GM23338 (cell line): ENCODE measurements at regions not wholly inside any gene's neighbourhood (a gene's known extent, or its start where the extent isn't known, plus 50 kb on each side); places are given as distances from the start of the nearest gene placed in this dataset.

Experiments used
- ATAC-seq: fragments of 200-7000 bp; cut with Tn5 transposase; 3 replicates; pipeline ENCODE4 v1.9.1; 2020
- DNase-seq: peaks from one replicate; pipeline ENCODE4 v3.0.0-alpha.2; 2015; ENCODE audit warnings: low spot score
- H2AFZ ChIP-seq: fragments of 200-600 bp; sonication (generic); 2 replicates; pipeline ENCODE4 v1.8.0; 2016; ENCODE audit warnings: antibody characterized with exemption, mild to moderate bottlenecking, moderate library complexity
- H3F3A ChIP-seq: fragments of 200-600 bp; sonication (generic); replicated peaks from 2 replicates; pipeline ENCODE4 v1.8.0; 2017; ENCODE audit warnings: antibody characterized with exemption, mixed run types, low read depth
- H3K27ac ChIP-seq: fragments of 200-600 bp; sonication (generic); 2 replicates; pipeline ENCODE4 v1.6.1; 2016; ENCODE audit warnings: low read depth
- H3K27me3 ChIP-seq: fragments of 200-600 bp; sonication (generic); 2 replicates; pipeline ENCODE4 v1.8.0; 2016; ENCODE audit warnings: mild to moderate bottlenecking, mixed run types, moderate library complexity; ENCODE audit not compliant: insufficient read depth
- H3K36me3 ChIP-seq: fragments of 200-600 bp; sonication (generic); 2 replicates; pipeline ENCODE4 v1.8.0; 2016; ENCODE audit warnings: mild to moderate bottlenecking; ENCODE audit not compliant: insufficient read depth
- H3K4me1 ChIP-seq: fragments of 200-600 bp; sonication (generic); 2 replicates; pipeline ENCODE4 v1.8.0; 2016; ENCODE audit warnings: mild to moderate bottlenecking, moderate library complexity; ENCODE audit not compliant: insufficient read depth
- H3K4me2 ChIP-seq: fragments of 200-600 bp; sonication (generic); 2 replicates; pipeline ENCODE4 v1.7.1; 2017; ENCODE audit warnings: mixed run types
- H3K4me3 ChIP-seq: fragments of 200-600 bp; sonication (generic); 2 replicates; pipeline ENCODE4 v1.6.1; 2016; ENCODE audit warnings: mixed run types
- H3K79me2 ChIP-seq: fragments of 200-600 bp; sonication (generic); replicated peaks from 2 replicates; pipeline ENCODE4 v1.8.0; 2017; ENCODE audit warnings: mild to moderate bottlenecking; ENCODE audit not compliant: insufficient read depth
- H3K9me2 ChIP-seq: fragments of 200-600 bp; sonication (generic); 2 replicates; pipeline ENCODE4 v1.8.0; 2017; ENCODE audit not compliant: insufficient read depth
- H4K20me1 ChIP-seq: fragments of 200-600 bp; sonication (generic); replicated peaks from 2 replicates; pipeline ENCODE4 v1.8.0; 2017; ENCODE audit warnings: mild to moderate bottlenecking; ENCODE audit not compliant: insufficient read depth
- H3K27ac Mint-ChIP-seq: 2 replicates; pipeline ENCODE4 v1.8.0; 2020; ENCODE audit warnings: inconsistent platforms, mild to moderate bottlenecking, moderate library complexity, mixed read lengths
- H3K27me3 Mint-ChIP-seq: 3 replicates; pipeline ENCODE4 v1.8.0; 2022; ENCODE audit warnings: low read depth, mild to moderate bottlenecking, moderate library complexity, mixed read lengths, inconsistent platforms; ENCODE audit not compliant: insufficient read depth, poor library complexity
- H3K36me3 Mint-ChIP-seq: 3 replicates; pipeline ENCODE4 v1.8.0; 2021; ENCODE audit warnings: low read depth, mild to moderate bottlenecking, inconsistent platforms, moderate library complexity, mixed read lengths
- H3K4me1 Mint-ChIP-seq: 3 replicates; pipeline ENCODE4 v1.8.0; 2020; ENCODE audit warnings: mild to moderate bottlenecking, inconsistent platforms, mixed read lengths
- H3K4me3 Mint-ChIP-seq: 3 replicates; pipeline ENCODE4 v1.8.0; 2021; ENCODE audit warnings: moderate library complexity, mild to moderate bottlenecking, inconsistent platforms, mixed read lengths
- H3K9me3 Mint-ChIP-seq: 3 replicates; pipeline ENCODE4 v1.8.0; 2020; ENCODE audit warnings: moderate library complexity, mild to moderate bottlenecking, inconsistent platforms, mixed read lengths
- ETS1 ChIP-seq: IDR thresholded peaks from 2 replicates; pipeline ENCODE4 v1.6.1; 2016; ENCODE audit warnings: antibody characterized with exemption
- EZH2phosphoT487 ChIP-seq: fragments of 200-600 bp; sonication (generic); IDR thresholded peaks from one replicate; pipeline ENCODE4 v1.8.1; 2018; ENCODE audit warnings: antibody characterized with exemption; ENCODE audit not compliant: unreplicated experiment
- JUNB ChIP-seq: IDR thresholded peaks from one replicate; pipeline ENCODE4 v1.6.1; 2016; ENCODE audit warnings: antibody characterized with exemption; ENCODE audit not compliant: unreplicated experiment
- NANOG ChIP-seq: IDR thresholded peaks from 2 replicates; pipeline ENCODE4 v1.6.1; 2016; ENCODE audit warnings: antibody characterized with exemption, borderline replicate concordance
- ZNF114 ChIP-seq: fragments of 250-450 bp; sonication (Bioruptor Pico); IDR thresholded peaks from 2 replicates; pipeline ENCODE4 v1.5.0; 2020; ENCODE audit warnings: mild to moderate bottlenecking, moderate library complexity
- ZNF331 ChIP-seq: fragments of 250-450 bp; sonication (Bioruptor Pico); IDR thresholded peaks from 2 replicates; pipeline ENCODE4 v1.5.0; 2020; ENCODE audit warnings: low read depth, mild to moderate bottlenecking, moderate library complexity
- ZNF462 ChIP-seq: fragments of 250-450 bp; sonication (Bioruptor Pico); IDR thresholded peaks from 2 replicates; pipeline ENCODE4 v1.5.0; 2020; ENCODE audit warnings: mild to moderate bottlenecking, moderate library complexity

- no peak for TF ChIP-seq ZNF462 (CRISPR knock-in tag)
- no peak for TF ChIP-seq JUNB
- TF ChIP-seq EZH2phosphoT487 = no peak
- TF ChIP-seq ZNF114 (CRISPR knock-in tag) = no peak
- TF ChIP-seq NANOG = no peak
- TF ChIP-seq ZNF331 (CRISPR knock-in tag) = no peak
Measured at GRCh38 chr9:120136696-120137095, 443.3 kb downstream of the CDK5RAP2 start (continued).

- Histone ChIP-seq H4K20me1 (no peaks in the 10 kb centered on the region), H3K4me1 (no peaks in the 10 kb centered on the region), H3K27ac (no peak overlapping the region), H3K4me2 (no peak overlapping the region), H3K79me2 (no peaks in the 10 kb centered on the region), H3K36me3 (peaks cover 24% of the 10 kb centered on the region), H3K4me3 (no peak overlapping the region), H2AFZ (no peak overlapping the region), H3K27me3 (no peaks in the 10 kb centered on the region), H3F3A (no peaks in the 10 kb centered on the region), H3K9me2 (peaks cover 9% of the 10 kb centered on the region; the same call in 1 of the 2 replicates)
- ATAC-seq = 0 out of 3 replicates have a peak, but pooled peaks have one; percentile 36
- H3K9me3 Mint-ChIP-seq = peaks cover 52% of the 10 kb centered on the region
- peak; percentile 51 for DNase-seq
- no peak overlapping the region for H3K27ac Mint-ChIP-seq
- H3K36me3 Mint-ChIP-seq = peaks cover 41% of the 10 kb centered on the region
- TF ChIP-seq ZNF331 (CRISPR knock-in tag) = no peak
- TF ChIP-seq ETS1 = no peak
- peaks cover 1% of the 10 kb centered on the region for H3K27me3 Mint-ChIP-seq
- H3K4me1 Mint-ChIP-seq = no peaks in the 10 kb centered on the region
- H3K4me3 Mint-ChIP-seq = no peak overlapping the region
Measured at GRCh38 chr9:120117081-120117480, 462.9 kb downstream of the CDK5RAP2 start.
